ENCODE measurements at regions not wholly inside any gene's neighbourhood (a gene's known extent, or its start where the extent isn't known, plus 50 kb on each side); places are given as distances from the start of the nearest gene placed in this dataset.

DNA sequence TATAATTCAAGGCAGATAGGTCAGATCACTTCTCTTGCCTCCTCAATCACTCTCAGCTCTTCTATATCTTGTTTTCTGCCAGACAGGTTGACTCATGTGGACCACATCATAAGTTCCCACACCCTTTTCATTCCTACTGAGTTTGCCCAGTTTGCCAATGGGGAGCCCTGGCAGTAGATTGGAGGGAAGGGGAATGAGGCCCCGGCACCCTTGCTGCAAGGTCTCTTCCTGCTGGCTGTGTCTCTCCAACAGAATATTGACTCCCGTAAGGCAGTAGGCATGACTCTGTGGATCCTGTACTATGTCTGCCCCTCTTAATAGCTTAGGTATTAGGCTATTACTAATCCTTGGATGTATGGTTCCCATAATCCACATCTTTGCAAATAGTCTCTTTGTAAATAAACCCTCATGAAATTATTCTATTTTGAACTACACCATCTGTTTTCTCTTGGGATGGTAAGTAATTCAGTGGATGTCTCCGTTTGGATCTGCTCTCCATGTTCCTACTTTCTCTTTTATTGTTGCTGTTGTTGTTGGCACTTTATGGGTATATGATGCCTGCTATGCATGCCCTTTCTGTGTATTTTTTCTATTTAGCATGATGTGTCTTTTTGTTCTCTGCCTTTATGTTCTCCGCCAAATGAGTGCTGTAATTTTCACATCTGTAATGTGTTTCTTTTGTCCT, 65.5 kb upstream of the DCBLD2 start:
- 95 to 100% methylated on average over 2 to 4 of the region's 4 CpGs for WGBS, 2 experiments
- Histone ChIP-seq H3K36me3 (ENCODE audit: control insufficient read depth, insufficient read depth, low read length) (no peaks in the 10 kb centered on the region), H3K27me3 (ENCODE audit: control insufficient read depth, insufficient read depth, low read length, poor library complexity, severe bottlenecking) (no peaks in the 10 kb centered on the region), H3K27ac (ENCODE audit: insufficient read depth, low read depth, low read length, poor library complexity, severe bottlenecking) (no peak overlapping the region), H3K4me3 (ENCODE audit: insufficient read depth, low read depth, low read length) (no peak overlapping the region), H3K9me3 (ENCODE audit: control insufficient read depth, low read length) (no peaks in the 10 kb centered on the region), H3K4me1 (ENCODE audit: control insufficient read depth, insufficient read depth, low read length) (no peaks in the 10 kb centered on the region)

GRCh38 chr3:98966434-98966833, 64.9 kb upstream of the DCBLD2 start:
- 100% methylated on average over 1 of the region's 1 CpG; no CpG with 5 or more reads in 1 of the 2 experiments for WGBS, 2 experiments
- H3K27me3 ChIP-seq (ENCODE audit: control insufficient read depth, insufficient read depth, low read length, poor library complexity, severe bottlenecking): no peaks in the 10 kb centered on the region
- H3K36me3 ChIP-seq (ENCODE audit: control insufficient read depth, insufficient read depth, low read length): no peaks in the 10 kb centered on the region
- H3K4me3 ChIP-seq (ENCODE audit: insufficient read depth, low read depth, low read length): no peak overlapping the region
- H3K9me3 ChIP-seq (ENCODE audit: control insufficient read depth, low read length): no peaks in the 10 kb centered on the region
- no peaks in the 10 kb centered on the region for H3K4me1 ChIP-seq (ENCODE audit: control insufficient read depth, insufficient read depth, low read length)
- H3K27ac ChIP-seq (ENCODE audit: insufficient read depth, low read depth, low read length, poor library complexity, severe bottlenecking): no peak overlapping the region

DNA sequence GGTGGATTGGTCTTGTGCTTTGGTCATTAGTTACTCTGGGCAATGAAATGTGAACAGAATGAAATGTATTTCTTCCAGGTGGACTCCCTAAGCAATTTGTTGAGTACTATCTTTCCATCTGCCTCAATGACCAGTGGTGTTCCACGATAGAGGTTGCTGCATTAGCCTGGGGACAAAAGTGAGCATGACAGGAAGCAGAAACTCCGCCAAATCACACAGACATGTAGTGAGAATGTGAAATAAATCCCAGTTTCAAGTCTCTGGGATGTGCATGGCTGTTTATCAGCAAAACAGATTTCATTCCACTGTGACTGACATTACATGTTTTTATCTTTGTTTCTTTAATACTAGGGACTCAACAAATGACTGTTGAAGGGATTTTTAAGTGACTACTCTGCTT, 63.3 kb upstream of the DCBLD2 start:
- Histone ChIP-seq H3K4me3 (ENCODE audit: insufficient read depth, low read depth, low read length) (no peak overlapping the region), H3K36me3 (ENCODE audit: control insufficient read depth, insufficient read depth, low read length) (no peaks in the 10 kb centered on the region), H3K4me1 (ENCODE audit: control insufficient read depth, insufficient read depth, low read length) (no peaks in the 10 kb centered on the region), H3K9me3 (ENCODE audit: control insufficient read depth, low read length) (no peaks in the 10 kb centered on the region), H3K27ac (ENCODE audit: insufficient read depth, low read depth, low read length, poor library complexity, severe bottlenecking) (no peak overlapping the region), H3K27me3 (ENCODE audit: control insufficient read depth, insufficient read depth, low read length, poor library complexity, severe bottlenecking) (no peaks in the 10 kb centered on the region)
- 91 to 92% methylated on average over 2 of the region's 2 CpGs for WGBS, 2 experiments

DNA sequence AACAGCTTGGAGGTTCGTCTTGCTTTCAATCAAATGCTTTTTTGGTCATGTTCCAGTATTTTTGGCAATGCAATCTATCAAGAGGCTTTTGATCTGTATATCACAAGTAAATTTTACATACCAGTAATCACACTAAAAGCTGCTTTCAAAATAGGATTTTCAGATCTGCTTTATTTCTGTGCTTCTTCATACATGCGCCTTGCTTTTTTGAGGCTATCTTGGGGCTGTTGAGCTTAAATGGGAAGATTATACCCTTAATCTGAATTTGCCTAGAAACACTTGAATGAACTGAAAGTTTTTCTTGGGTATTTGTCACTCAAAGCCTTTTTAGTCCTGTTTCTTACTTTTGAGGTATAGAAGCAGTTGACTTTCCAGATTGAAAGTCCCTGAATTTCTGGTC, 62.1 kb upstream of the DCBLD2 start:
- Histone ChIP-seq H3K36me3 (ENCODE audit: control insufficient read depth, insufficient read depth, low read length) (no peaks in the 10 kb centered on the region), H3K9me3 (ENCODE audit: control insufficient read depth, low read length) (no peaks in the 10 kb centered on the region), H3K4me1 (ENCODE audit: control insufficient read depth, insufficient read depth, low read length) (no peaks in the 10 kb centered on the region), H3K4me3 (ENCODE audit: insufficient read depth, low read depth, low read length) (no peak overlapping the region), H3K27me3 (ENCODE audit: control insufficient read depth, insufficient read depth, low read length, poor library complexity, severe bottlenecking) (no peaks in the 10 kb centered on the region), H3K27ac (ENCODE audit: insufficient read depth, low read depth, low read length, poor library complexity, severe bottlenecking) (no peak overlapping the region)
- 88 to 93% methylated on average over 2 of the region's 2 CpGs for WGBS, 2 experiments

DNA sequence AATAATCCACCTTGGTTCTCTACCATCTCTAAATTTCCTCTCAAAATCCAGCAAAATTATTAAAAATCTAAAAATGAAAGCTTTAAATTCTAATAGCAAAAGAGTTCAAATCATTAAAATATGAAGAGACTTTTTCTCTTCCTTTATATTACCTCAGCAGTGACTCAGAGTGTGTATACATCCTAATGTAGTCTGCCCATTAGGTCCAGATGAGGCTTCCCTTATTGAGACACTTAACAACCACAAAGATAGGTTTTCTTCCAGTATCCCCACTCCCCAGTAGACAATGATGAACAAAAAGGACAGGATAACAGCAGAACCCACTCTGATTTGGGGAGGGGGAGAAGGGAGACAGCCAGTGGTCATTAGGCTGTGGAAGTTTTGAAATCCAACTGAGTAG, 61.5 kb upstream of the DCBLD2 start:
- Histone ChIP-seq H3K9me3 (ENCODE audit: control insufficient read depth, low read length) (no peaks in the 10 kb centered on the region), H3K4me3 (ENCODE audit: insufficient read depth, low read depth, low read length) (no peak overlapping the region), H3K27ac (ENCODE audit: insufficient read depth, low read depth, low read length, poor library complexity, severe bottlenecking) (no peak overlapping the region)

DNA sequence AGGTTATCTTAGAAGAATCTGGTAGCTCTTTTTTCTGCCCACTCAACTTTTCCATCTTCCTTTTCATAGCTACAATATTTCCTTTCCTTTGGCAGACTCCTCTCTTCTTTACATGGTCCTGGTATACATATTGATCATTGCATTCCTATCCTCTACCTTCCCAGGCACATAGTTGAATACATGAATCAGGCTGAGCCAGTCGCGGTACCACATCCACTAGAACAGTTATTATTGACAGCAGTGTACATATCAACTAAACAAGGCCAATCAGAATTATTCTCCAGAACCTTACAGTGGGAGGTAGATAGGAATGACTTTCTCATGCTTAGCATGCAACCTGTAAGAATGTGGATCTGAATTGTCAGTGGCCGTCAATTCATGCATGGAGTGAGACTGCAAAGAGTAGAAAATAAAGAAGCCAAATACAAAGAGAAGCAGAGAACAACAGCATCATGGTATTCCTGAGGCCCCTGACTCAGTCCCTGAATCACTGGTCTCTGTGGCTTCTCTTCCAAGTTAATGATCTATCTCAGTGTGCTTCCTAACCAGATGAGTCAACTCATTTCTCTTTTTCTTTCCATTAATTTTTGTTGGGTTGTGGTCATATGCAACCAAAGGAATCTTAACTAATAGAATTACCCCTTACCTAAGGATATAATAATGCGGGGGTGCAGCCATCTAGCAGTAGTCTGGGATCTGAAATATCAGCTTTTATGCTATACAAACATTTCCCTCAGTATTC, 60.9 kb upstream of the DCBLD2 start:
- 85 to 89% methylated on average over 3 to 4 of the region's 4 CpGs for WGBS, 2 experiments
- no peak overlapping the region for H3K27ac ChIP-seq (ENCODE audit: insufficient read depth, low read depth, low read length, poor library complexity, severe bottlenecking)
- no peaks in the 10 kb centered on the region for H3K9me3 ChIP-seq (ENCODE audit: control insufficient read depth, low read length)
- H3K4me1 ChIP-seq (ENCODE audit: control insufficient read depth, insufficient read depth, low read length): no peaks in the 10 kb centered on the region
- no peak overlapping the region for H3K4me3 ChIP-seq (ENCODE audit: insufficient read depth, low read depth, low read length)
- no peaks in the 10 kb centered on the region for H3K27me3 ChIP-seq (ENCODE audit: control insufficient read depth, insufficient read depth, low read length, poor library complexity, severe bottlenecking)
- no peaks in the 10 kb centered on the region for H3K36me3 ChIP-seq (ENCODE audit: control insufficient read depth, insufficient read depth, low read length)

More for the DNA sequence above, 61.5 kb upstream of the DCBLD2 start:
- no peaks in the 10 kb centered on the region for H3K36me3 ChIP-seq (ENCODE audit: control insufficient read depth, insufficient read depth, low read length)
- no peaks in the 10 kb centered on the region for H3K27me3 ChIP-seq (ENCODE audit: control insufficient read depth, insufficient read depth, low read length, poor library complexity, severe bottlenecking)
- no peaks in the 10 kb centered on the region for H3K4me1 ChIP-seq (ENCODE audit: control insufficient read depth, insufficient read depth, low read length)

DNA sequence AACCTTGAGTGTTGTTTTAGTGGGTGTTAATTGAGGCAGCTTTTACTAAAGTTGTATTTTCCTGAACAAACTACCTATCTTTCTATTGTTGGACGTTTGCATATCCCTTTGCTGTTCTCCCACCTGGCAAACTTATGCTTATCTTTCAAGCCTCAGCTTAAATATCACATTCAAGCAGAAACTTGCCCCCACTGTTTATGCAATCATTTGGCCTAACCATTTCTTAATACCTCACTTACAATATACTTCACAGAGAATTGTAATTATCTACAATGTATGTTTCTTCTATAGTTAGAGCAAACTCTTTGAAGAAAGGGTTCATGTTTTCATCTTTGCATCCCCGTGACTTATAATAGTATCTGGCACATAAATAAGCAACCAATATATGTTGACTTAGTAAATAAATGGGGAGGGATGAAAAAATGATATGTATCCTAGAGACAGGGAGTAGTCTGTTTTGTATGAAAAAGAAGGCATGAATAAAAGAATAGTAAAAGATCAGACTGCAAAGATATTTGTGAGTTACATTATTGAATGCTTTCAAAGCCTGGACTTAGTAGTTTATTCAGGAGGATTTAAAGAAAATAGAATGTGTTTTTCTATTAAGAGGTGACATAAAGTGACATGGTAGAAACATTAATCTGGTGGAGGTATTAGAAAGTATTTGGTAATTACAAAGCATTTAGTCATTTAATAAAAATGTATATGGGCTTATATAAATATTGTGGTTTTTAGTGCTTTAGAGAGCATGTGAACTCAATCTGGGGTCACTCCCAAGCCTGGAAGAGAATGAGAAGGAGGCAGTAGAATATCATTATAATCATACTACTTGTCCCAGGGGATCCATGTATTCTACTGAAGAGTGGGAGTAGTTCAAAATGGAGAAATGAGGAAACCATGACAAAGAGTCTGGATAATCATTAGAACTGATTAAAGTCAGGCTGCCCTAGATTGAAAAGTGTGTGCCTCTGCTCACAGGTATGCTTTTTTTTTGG, 60.0 kb upstream of the DCBLD2 start:
- H3K27me3 ChIP-seq (ENCODE audit: control insufficient read depth, insufficient read depth, low read length, poor library complexity, severe bottlenecking): no peaks in the 10 kb centered on the region
- H3K36me3 ChIP-seq (ENCODE audit: control insufficient read depth, insufficient read depth, low read length): no peaks in the 10 kb centered on the region
- WGBS, 2 experiments: 68 to 88% methylated on average over 1 of the region's 2 CpGs
- H3K27ac ChIP-seq (ENCODE audit: insufficient read depth, low read depth, low read length, poor library complexity, severe bottlenecking): no peak overlapping the region
- H3K9me3 ChIP-seq (ENCODE audit: control insufficient read depth, low read length): no peaks in the 10 kb centered on the region
- no peaks in the 10 kb centered on the region for H3K4me1 ChIP-seq (ENCODE audit: control insufficient read depth, insufficient read depth, low read length)
- no peak overlapping the region for H3K4me3 ChIP-seq (ENCODE audit: insufficient read depth, low read depth, low read length)

GRCh38 chr3:98957681-98958080, 56.2 kb upstream of the DCBLD2 start:
- Histone ChIP-seq H3K27ac (ENCODE audit: insufficient read depth, low read depth, low read length, poor library complexity, severe bottlenecking) (no peak overlapping the region), H3K9me3 (ENCODE audit: control insufficient read depth, low read length) (no peaks in the 10 kb centered on the region), H3K4me3 (ENCODE audit: insufficient read depth, low read depth, low read length) (no peak overlapping the region), H3K27me3 (ENCODE audit: control insufficient read depth, insufficient read depth, low read length, poor library complexity, severe bottlenecking) (no peaks in the 10 kb centered on the region), H3K36me3 (ENCODE audit: control insufficient read depth, insufficient read depth, low read length) (no peaks in the 10 kb centered on the region), H3K4me1 (ENCODE audit: control insufficient read depth, insufficient read depth, low read length) (no peaks in the 10 kb centered on the region)
- WGBS, 2 experiments: 83% methylated on average over 1 of the region's 2 CpGs; no CpG with 5 or more reads in 1 of the 2 experiments

DNA sequence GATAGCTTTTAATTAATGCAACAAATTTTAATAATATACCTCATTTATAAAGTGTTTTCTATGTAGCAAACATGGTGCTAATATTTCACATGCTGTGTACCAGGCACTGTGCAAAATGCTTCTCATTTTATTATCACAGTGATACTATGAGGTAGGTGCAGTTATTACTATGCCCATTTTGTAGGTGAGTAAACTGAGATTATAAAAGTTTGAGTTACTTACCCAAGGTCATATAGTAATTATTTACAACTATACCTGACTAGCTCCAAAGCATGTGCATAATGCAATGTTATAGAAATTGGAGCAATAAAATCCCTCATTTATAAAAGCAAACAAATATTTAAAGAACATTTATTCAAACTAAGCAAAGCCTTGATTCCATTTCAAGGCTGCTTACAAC, 54.5 kb upstream of the DCBLD2 start:
- Histone ChIP-seq H3K9me3 (ENCODE audit: control insufficient read depth, low read length) (no peaks in the 10 kb centered on the region), H3K27ac (ENCODE audit: insufficient read depth, low read depth, low read length, poor library complexity, severe bottlenecking) (no peak overlapping the region), H3K4me1 (ENCODE audit: control insufficient read depth, insufficient read depth, low read length) (no peaks in the 10 kb centered on the region), H3K27me3 (ENCODE audit: control insufficient read depth, insufficient read depth, low read length, poor library complexity, severe bottlenecking) (no peaks in the 10 kb centered on the region), H3K4me3 (ENCODE audit: insufficient read depth, low read depth, low read length) (no peak overlapping the region), H3K36me3 (ENCODE audit: control insufficient read depth, insufficient read depth, low read length) (no peaks in the 10 kb centered on the region)
